RWPE1 (cell line): ENCODE measurements at regions not wholly inside any gene's neighbourhood (a gene's known extent, or its start where the extent isn't known, plus 50 kb on each side); places are given as distances from the start of the nearest gene placed in this dataset.
A peak's percentile ranks its signal among the peaks of the same experiment; 100 is the strongest.

Experiments
- CTCF ChIA-PET: fragments of 350-600 bp; sonication (Branson Sonifier 250); formaldehyde crosslinking; extraction: SDS; loops from one replicate; lab custom pipeline; 2021; lab: Yijun Ruan, JAX
- POLR2A ChIA-PET: fragments of 400-600 bp; formaldehyde crosslinking; extraction: SDS; loops from one replicate; lab custom pipeline; 2020; ENCODE audit warnings: antibody characterized with exemption; ENCODE audit not compliant: low non-redundant PET; lab: Yijun Ruan, JAX
- DNase-seq: peaks from one replicate; pipeline ENCODE4 v3.0.0; 2012; ENCODE audit warnings: low spot score
- H3K27ac ChIP-seq: fragments of 450-650 bp; 2 replicates; pipeline ENCODE4 v1.5.1; 2017
- TF ChIP-seq, protein P1 (sequence below): fragments of 450-650 bp; conservative IDR thresholded peaks from 2 replicates; pipeline ENCODE4 v1.5.1; 2017; ENCODE audit warnings: low read depth, mild to moderate bottlenecking

DNA sequence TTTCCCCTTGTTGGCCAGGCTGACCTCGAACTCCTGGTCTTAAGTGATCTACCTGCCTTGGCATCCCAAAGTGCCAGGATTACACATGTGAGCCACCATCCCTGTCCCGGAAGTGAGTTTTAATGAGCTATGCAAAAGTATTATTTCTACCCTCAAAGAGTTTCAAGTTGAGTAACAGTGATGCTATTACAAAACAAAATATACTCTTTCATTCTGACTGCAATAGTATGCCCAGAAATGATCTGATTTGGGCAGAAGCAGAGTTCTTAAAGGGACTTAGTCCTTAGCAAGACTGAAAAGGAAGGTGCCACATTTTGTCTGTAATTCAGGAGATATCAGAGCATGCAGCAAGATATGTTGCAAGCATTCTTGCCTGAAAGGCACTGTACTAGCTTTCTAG lies 375.4 kb downstream of the NUF2 start:
- CTCF ChIA-PET, result no interaction called here
- no peak for DNase-seq

DNA sequence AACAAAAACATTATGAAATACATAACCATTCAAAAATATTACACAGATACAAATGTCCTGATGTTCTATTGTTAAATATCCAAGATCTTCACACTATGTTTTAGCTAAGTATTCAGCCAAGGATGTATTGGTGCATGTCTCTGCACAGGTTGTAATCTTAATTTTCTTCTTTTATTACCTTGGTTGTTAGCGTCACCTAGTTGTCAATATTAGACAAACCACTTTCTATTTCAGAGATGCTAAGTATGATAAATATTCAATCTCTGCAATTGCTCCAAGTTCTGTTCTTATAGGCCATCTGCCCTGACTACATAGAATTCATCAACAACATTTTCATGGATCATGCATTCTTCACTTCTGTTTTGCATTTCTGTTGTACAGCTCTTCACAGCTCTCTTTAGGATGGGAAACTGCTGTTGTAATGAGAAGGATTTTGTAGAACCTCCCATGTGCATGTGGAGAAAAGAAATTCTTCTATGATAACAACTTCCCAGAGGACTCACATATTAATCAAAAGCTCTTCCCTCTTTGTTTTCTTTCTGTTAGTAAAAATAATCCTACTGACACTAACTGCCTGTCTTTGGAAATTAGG lies 380.1 kb downstream of the NUF2 start:
- POLR2A ChIA-PET, result no interaction called here
- no peak overlapping the region for H3K27ac ChIP-seq
- CTCF ChIA-PET, result no interaction called here
- TF ChIP-seq, protein P1, sequence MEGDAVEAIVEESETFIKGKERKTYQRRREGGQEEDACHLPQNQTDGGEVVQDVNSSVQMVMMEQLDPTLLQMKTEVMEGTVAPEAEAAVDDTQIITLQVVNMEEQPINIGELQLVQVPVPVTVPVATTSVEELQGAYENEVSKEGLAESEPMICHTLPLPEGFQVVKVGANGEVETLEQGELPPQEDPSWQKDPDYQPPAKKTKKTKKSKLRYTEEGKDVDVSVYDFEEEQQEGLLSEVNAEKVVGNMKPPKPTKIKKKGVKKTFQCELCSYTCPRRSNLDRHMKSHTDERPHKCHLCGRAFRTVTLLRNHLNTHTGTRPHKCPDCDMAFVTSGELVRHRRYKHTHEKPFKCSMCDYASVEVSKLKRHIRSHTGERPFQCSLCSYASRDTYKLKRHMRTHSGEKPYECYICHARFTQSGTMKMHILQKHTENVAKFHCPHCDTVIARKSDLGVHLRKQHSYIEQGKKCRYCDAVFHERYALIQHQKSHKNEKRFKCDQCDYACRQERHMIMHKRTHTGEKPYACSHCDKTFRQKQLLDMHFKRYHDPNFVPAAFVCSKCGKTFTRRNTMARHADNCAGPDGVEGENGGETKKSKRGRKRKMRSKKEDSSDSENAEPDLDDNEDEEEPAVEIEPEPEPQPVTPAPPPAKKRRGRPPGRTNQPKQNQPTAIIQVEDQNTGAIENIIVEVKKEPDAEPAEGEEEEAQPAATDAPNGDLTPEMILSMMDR, result no peak
- DNase-seq, result no peak

More for the DNA sequence above, 375.4 kb downstream of the NUF2 start:
- POLR2A ChIA-PET, result no interaction called here
- TF ChIP-seq, protein P1, result no peak
- no peak overlapping the region for H3K27ac ChIP-seq

DNA sequence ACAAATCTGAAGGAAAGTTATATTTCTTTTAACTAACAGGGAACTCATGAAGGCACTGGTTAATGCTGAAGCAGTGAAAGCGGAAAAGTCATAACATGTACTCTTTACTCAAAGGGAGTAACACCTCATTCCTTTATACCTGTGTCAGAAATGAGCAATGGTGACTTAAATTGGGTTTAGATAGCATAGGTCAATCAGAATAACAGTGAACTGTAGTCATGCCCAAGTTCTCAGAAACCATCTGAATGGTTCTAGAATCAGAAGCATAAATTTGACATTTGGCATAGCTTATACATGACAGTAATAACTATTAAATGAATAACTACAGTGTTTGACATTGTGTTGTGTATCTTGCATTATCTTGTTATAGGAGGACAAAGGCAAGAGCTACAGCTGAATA lies 382.0 kb downstream of the NUF2 start:
- CTCF ChIA-PET, result no interaction called here
- H3K27ac ChIP-seq, result no peak overlapping the region

DNA sequence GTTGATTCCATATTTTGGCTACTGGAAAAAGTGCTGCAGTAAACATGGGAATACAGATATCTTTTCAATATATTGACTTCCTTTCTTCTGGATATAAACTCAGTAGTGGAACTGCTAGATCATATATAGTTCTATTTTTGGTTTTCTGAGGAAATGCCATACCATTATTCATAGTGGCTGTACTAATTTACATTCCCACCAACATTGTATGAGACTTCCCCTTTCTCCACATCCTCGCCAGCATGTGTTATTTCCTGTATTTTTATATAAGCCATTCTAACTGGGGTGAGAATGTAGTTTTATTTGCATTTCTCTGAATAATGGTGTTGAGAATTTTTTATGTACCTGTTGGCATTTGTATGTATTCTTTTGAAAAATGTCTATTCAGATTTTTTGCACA lies 385.2 kb downstream of the NUF2 start:
- no peak overlapping the region for H3K27ac ChIP-seq
- no peak for DNase-seq
- POLR2A ChIA-PET, result no interaction called here
- TF ChIP-seq, protein P1, result no peak
- CTCF ChIA-PET, result interaction anchor here (0.7 kb wide), 1 partner anchor 1800 kb away, joined by 3 read pairs; no protein-coding TSS in a partner anchor

More for the DNA sequence above, 382.0 kb downstream of the NUF2 start:
- POLR2A ChIA-PET, result no interaction called here
- TF ChIP-seq, protein P1, result no peak
- peak; percentile 15 for DNase-seq

DNA sequence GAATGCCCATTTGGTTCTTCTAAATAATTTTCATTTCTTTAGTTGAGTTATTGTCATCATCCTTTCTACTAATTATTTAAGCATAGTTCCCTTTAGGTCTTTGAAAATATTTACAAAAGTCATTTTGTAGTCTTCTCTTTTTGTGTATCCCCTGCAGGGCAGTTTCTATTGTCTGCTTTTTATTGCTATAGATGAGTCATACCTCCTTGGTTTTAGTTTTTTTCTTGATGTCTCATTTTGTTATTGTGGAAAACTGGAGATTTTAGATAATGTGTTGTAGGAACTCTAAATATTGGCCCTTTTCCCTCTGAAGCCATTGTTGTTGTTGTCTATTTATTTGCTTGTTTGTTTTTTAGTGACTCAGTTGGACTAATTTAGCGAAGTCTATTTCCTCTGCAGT lies 387.9 kb downstream of the NUF2 start:
- DNase-seq, result peak; percentile 2
- H3K27ac ChIP-seq, result no peak overlapping the region
- ChIA-PET POLR2A (no interaction called here), CTCF (interaction anchor here (0.7 kb wide), 1 partner anchor 15 kb away, joined by 3 read pairs; no protein-coding TSS in a partner anchor)
- TF ChIP-seq, protein P1, result no peak

DNA sequence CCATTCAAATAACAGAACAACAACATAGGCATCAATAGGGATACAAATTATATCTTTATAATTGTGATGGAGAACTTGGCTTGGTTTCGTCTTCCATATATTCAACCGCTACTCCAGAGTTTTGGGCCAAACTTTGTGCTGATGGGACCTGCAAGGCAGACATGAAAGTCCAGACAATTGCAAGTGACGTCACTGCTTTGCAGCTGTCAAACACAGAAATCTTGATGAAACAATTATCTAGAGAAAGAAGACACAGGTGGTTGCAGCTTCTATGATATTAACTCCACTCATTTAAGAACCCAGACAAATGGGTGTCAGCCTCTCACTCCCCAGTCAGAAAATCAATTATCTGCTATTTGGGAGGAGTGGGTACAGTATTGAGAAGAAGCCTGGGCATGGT lies 390.6 kb downstream of the NUF2 start:
- TF ChIP-seq, protein P1, result no peak
- H3K27ac ChIP-seq, result no peak overlapping the region
- ChIA-PET POLR2A (no interaction called here), CTCF (no interaction called here)
- DNase-seq, result no peak
